Fibroblast of lung (primary cell): ENCODE measurements at regions not wholly inside any gene's neighbourhood (a gene's known extent, or its start where the extent isn't known, plus 50 kb on each side); places are given as distances from the start of the nearest gene placed in this dataset.
"Not testable (repeated sequence)": the region's sequence is repeated elsewhere in the genome, so short reads cannot be mapped to it uniquely, and the experiment has no call there.

Experiments used
- EZH2 ChIP-seq: IDR thresholded peaks from 2 replicates; pipeline ENCODE4 v1.5.1; 2012; ENCODE audit warnings: low read length, control low read depth, mild to moderate bottlenecking; ENCODE audit errors: missing control alignments
- TF ChIP-seq, protein P1 (sequence below), 2 donors: IDR thresholded peaks in 1 of 2; conservative IDR thresholded peaks in 1 of 2; 1 replicate in 1 of 2; 2 replicates in 1 of 2; pipeline ENCODE4 v1.5.1; 2011 to 2012; ENCODE audit warnings: low read length in 2 of 2, control low read depth in 1 of 2, inconsistent platforms in 1 of 2, low read depth in 1 of 2, mild to moderate bottlenecking in 1 of 2

DNA sequence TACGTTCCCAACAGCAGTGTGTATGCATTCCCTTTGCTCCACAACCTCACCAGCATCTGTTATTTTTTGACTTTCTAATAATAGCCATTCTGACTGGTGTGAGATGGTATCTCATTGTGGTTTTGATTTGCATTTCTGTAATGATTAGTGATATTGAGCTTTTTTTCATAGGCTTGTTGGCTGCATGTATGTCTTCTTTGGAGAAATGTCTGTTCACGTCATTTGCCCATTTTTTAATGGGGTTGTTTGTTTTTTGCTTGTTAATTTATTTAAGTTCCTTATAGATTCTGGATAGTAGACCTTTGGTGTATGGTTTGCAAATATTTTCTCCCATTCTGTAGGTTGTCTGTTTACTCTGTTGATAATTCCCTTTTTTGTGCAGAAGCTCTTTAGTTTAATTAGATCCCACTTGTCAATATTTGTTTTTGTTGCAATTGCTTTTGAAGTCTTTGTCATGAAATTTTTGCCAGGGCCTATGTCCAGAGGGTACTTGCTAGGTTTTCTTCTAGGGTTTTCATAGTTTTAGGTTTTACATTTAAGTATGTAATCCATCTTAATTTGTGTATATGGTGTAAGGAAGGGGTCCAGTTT, 141.5 kb upstream of the PGRMC2 start:
- TF ChIP-seq, protein P1, sequence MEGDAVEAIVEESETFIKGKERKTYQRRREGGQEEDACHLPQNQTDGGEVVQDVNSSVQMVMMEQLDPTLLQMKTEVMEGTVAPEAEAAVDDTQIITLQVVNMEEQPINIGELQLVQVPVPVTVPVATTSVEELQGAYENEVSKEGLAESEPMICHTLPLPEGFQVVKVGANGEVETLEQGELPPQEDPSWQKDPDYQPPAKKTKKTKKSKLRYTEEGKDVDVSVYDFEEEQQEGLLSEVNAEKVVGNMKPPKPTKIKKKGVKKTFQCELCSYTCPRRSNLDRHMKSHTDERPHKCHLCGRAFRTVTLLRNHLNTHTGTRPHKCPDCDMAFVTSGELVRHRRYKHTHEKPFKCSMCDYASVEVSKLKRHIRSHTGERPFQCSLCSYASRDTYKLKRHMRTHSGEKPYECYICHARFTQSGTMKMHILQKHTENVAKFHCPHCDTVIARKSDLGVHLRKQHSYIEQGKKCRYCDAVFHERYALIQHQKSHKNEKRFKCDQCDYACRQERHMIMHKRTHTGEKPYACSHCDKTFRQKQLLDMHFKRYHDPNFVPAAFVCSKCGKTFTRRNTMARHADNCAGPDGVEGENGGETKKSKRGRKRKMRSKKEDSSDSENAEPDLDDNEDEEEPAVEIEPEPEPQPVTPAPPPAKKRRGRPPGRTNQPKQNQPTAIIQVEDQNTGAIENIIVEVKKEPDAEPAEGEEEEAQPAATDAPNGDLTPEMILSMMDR (conservative IDR thresholded peaks at IDR 0.05 in 1 of 2, IDR thresholded peaks at IDR 0.05 in 1 of 2; ENCODE audit: low read depth in 1 of 2, low read length in 2 of 2): not testable (repeated sequence)
- not testable (repeated sequence) for TF ChIP-seq EZH2
